Liver (tissue), 3 donors: ENCODE measurements at regions not wholly inside any gene's neighbourhood (a gene's known extent, or its start where the extent isn't known, plus 50 kb on each side); places are given as distances from the start of the nearest gene placed in this dataset.

Experiments
- ATF3 ChIP-seq: IDR thresholded peaks from 2 replicates; pipeline ENCODE4 v1.6.1; 2016; ENCODE audit warnings: antibody characterized with exemption
- CTCF ChIP-seq: fragments of 150-350 bp; IDR thresholded peaks from 2 replicates; pipeline ENCODE4 v1.5.1; 2017; ENCODE audit warnings: improper control_type of control experiment, low read depth, low read length; ENCODE audit not compliant: missing input control
- TAF1 ChIP-seq: conservative IDR thresholded peaks from 2 replicates; pipeline ENCODE4 v1.6.1; 2016; ENCODE audit warnings: antibody characterized with exemption, mild to moderate bottlenecking
- donor health status: healthy.
- donor health status: healthy.

- no peak for TF ChIP-seq CTCF
- no peak for TF ChIP-seq ATF3
- no peak for TF ChIP-seq TAF1
Measured at GRCh38 chr5:17966640-17967402, 332.6 kb downstream of the TAF11L14 start.
